ENCODE measurements at regions not wholly inside any gene's neighbourhood (a gene's known extent, or its start where the extent isn't known, plus 50 kb on each side); places are given as distances from the start of the nearest gene placed in this dataset.

GRCh38 chr4:115973768-115974167, 860.3 kb upstream of the NDST4 start:
- TF ChIP-seq REST (IDR thresholded peaks at IDR 0.05; ENCODE audit: insufficient read depth in 1 of 2, low read depth in 2 of 2, low read length in 1 of 2) (no peak), POLR2AphosphoS5 (IDR thresholded peaks at IDR 0.05; ENCODE audit: low read depth, low read length) (no peak), SIN3A (IDR thresholded peaks at IDR 0.05; ENCODE audit: borderline replicate concordance, insufficient read depth, low read depth, low read length) (no peak), TCF7L2 (IDR thresholded peaks at IDR 0.05; ENCODE audit: low read depth, low read length) (no peak)
- TF ChIP-seq, protein P1, sequence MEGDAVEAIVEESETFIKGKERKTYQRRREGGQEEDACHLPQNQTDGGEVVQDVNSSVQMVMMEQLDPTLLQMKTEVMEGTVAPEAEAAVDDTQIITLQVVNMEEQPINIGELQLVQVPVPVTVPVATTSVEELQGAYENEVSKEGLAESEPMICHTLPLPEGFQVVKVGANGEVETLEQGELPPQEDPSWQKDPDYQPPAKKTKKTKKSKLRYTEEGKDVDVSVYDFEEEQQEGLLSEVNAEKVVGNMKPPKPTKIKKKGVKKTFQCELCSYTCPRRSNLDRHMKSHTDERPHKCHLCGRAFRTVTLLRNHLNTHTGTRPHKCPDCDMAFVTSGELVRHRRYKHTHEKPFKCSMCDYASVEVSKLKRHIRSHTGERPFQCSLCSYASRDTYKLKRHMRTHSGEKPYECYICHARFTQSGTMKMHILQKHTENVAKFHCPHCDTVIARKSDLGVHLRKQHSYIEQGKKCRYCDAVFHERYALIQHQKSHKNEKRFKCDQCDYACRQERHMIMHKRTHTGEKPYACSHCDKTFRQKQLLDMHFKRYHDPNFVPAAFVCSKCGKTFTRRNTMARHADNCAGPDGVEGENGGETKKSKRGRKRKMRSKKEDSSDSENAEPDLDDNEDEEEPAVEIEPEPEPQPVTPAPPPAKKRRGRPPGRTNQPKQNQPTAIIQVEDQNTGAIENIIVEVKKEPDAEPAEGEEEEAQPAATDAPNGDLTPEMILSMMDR (IDR thresholded peaks at IDR 0.05) = no peak
